ENCODE measurements at regions not wholly inside any gene's neighbourhood (a gene's known extent, or its start where the extent isn't known, plus 50 kb on each side); places are given as distances from the start of the nearest gene placed in this dataset.

- DNase-seq: no peak
Measured at GRCh38 chr17:53148058-53148457, 674.7 kb upstream of the KIF2B start.

GRCh38 chr17:53142890-53143289, 679.8 kb upstream of the KIF2B start:
- no peak for DNase-seq

- DNase-seq: no peak
Measured at GRCh38 chr17:53141731-53142130, 681.0 kb upstream of the KIF2B start.

- DNase-seq: no peak
Measured at GRCh38 chr17:53141280-53141679, 681.4 kb upstream of the KIF2B start.

GRCh38 chr17:53137869-53138268, 684.9 kb upstream of the KIF2B start:
- no peak for DNase-seq

- no peak for DNase-seq
Measured at GRCh38 chr17:53135969-53136368, 686.8 kb upstream of the KIF2B start.

GRCh38 chr17:53134548-53134947, 688.2 kb upstream of the KIF2B start:
- no peak for DNase-seq

- no peak for DNase-seq
Measured at GRCh38 chr17:53133876-53134275, 688.9 kb upstream of the KIF2B start.

GRCh38 chr17:53129863-53130262, 692.9 kb upstream of the KIF2B start:
- no peak for DNase-seq

GRCh38 chr17:53127331-53127730, 695.4 kb upstream of the KIF2B start:
- DNase-seq: no peak

- no peak for DNase-seq
Measured at GRCh38 chr17:53122966-53123365, 699.8 kb upstream of the KIF2B start.

GRCh38 chr17:53119773-53120172, 703.0 kb upstream of the KIF2B start:
- DNase-seq: no peak

- no peak for DNase-seq
Measured at GRCh38 chr17:53118948-53119347, 703.8 kb upstream of the KIF2B start.

- DNase-seq: no peak
Measured at GRCh38 chr17:53106886-53107285, 715.8 kb upstream of the KIF2B start.

GRCh38 chr17:53101706-53102105, 721.0 kb upstream of the KIF2B start:
- no peak for DNase-seq

GRCh38 chr17:53100126-53100525, 722.6 kb upstream of the KIF2B start:
- DNase-seq: no peak

- DNase-seq: no peak
Measured at GRCh38 chr17:53093391-53093790, 729.3 kb upstream of the KIF2B start.

- no peak for DNase-seq
Measured at GRCh38 chr17:53092072-53092471, 730.7 kb upstream of the KIF2B start.

- DNase-seq: no peak
Measured at GRCh38 chr17:53090770-53091169, 732.0 kb upstream of the KIF2B start.

GRCh38 chr17:53088481-53088880, 734.2 kb upstream of the KIF2B start:
- DNase-seq: no peak

GRCh38 chr17:53061446-53061845, 761.3 kb upstream of the KIF2B start:
- DNase-seq: no peak

GRCh38 chr17:53058031-53058430, 764.7 kb upstream of the KIF2B start:
- no peak for DNase-seq

GRCh38 chr17:53046781-53047180, 775.9 kb upstream of the KIF2B start:
- no peak for DNase-seq

- no peak for DNase-seq
Measured at GRCh38 chr17:53039981-53040380, 782.7 kb upstream of the KIF2B start.

GRCh38 chr17:53033297-53033696, 789.4 kb upstream of the KIF2B start:
- no peak for DNase-seq

- no peak for DNase-seq
Measured at GRCh38 chr17:53032861-53033271, 789.9 kb upstream of the KIF2B start.
